ENCODE measurements at regions not wholly inside any gene's neighbourhood (a gene's known extent, or its start where the extent isn't known, plus 50 kb on each side); places are given as distances from the start of the nearest gene placed in this dataset.

DNA sequence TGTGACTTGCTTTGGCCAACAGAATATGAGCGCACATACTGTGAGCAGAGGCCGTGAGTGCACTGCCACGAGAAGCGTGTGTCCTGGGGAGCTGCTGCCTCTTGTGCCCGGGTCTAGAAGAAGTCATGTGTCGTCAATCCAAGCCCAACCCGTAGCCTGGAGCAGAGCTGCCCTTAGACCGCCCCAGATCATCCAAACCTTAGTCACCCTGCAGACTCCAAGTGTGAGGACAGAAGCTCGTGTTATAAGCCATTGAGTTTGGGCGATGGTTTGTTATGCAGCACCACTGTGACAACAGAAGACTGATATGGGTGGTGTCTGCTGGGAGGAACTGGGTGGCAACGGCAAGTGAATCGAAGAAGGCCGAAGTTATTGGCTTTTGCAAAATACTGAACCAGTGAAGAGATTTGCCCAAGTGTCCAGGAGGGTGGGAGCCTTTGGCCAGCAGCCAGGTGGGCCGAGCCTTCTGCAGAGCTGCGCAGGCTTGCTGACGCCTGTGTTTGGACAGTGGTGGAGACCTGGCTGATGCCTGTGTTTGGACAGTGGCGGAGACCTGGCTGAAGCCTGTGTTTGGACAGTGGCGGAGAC, 101.3 kb upstream of the SULF2 start (continued):
- TF ChIP-seq, protein P1, sequence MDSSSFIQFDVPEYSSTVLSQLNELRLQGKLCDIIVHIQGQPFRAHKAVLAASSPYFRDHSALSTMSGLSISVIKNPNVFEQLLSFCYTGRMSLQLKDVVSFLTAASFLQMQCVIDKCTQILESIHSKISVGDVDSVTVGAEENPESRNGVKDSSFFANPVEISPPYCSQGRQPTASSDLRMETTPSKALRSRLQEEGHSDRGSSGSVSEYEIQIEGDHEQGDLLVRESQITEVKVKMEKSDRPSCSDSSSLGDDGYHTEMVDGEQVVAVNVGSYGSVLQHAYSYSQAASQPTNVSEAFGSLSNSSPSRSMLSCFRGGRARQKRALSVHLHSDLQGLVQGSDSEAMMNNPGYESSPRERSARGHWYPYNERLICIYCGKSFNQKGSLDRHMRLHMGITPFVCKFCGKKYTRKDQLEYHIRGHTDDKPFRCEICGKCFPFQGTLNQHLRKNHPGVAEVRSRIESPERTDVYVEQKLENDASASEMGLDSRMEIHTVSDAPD (CRISPR knock-in tag; IDR thresholded peaks at IDR 0.05), result 0 out of 2 replicates have a peak, but pooled peaks have one; percentile 63
- TF ChIP-seq, protein P2, sequence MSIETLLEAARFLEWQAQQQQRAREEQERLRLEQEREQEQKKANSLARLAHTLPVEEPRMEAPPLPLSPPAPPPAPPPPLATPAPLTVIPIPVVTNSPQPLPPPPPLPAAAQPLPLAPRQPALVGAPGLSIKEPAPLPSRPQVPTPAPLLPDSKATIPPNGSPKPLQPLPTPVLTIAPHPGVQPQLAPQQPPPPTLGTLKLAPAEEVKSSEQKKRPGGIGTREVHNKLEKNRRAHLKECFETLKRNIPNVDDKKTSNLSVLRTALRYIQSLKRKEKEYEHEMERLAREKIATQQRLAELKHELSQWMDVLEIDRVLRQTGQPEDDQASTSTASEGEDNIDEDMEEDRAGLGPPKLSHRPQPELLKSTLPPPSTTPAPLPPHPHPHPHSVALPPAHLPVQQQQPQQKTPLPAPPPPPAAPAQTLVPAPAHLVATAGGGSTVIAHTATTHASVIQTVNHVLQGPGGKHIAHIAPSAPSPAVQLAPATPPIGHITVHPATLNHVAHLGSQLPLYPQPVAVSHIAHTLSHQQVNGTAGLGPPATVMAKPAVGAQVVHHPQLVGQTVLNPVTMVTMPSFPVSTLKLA (IDR thresholded peaks at IDR 0.05), result no peak
- TF ChIP-seq ZNF563 (CRISPR knock-in tag; IDR thresholded peaks at IDR 0.05) (no peak), NKX3-1 (CRISPR knock-in tag; IDR thresholded peaks at IDR 0.05) (no peak), ZNF3 (CRISPR knock-in tag; IDR thresholded peaks at IDR 0.05) (no peak), ZNF441 (CRISPR knock-in tag; IDR thresholded peaks at IDR 0.05; ENCODE audit: borderline replicate concordance) (no peak), KDM5A (IDR thresholded peaks at IDR 0.05; ENCODE audit: borderline replicate concordance, low read length) (no peak), HDAC1 (CRISPR knock-in tag; IDR thresholded peaks at IDR 0.05) (peak; percentile 31; the same call in 1 of the 2 replicates), ZSCAN29 (CRISPR knock-in tag; conservative IDR thresholded peaks at IDR 0.05) (no peak), SSRP1 (CRISPR knock-in tag; IDR thresholded peaks at IDR 0.05) (no peak), ZNF720 (CRISPR knock-in tag; IDR thresholded peaks at IDR 0.05) (no peak)
- TF ChIP-seq, protein P3, sequence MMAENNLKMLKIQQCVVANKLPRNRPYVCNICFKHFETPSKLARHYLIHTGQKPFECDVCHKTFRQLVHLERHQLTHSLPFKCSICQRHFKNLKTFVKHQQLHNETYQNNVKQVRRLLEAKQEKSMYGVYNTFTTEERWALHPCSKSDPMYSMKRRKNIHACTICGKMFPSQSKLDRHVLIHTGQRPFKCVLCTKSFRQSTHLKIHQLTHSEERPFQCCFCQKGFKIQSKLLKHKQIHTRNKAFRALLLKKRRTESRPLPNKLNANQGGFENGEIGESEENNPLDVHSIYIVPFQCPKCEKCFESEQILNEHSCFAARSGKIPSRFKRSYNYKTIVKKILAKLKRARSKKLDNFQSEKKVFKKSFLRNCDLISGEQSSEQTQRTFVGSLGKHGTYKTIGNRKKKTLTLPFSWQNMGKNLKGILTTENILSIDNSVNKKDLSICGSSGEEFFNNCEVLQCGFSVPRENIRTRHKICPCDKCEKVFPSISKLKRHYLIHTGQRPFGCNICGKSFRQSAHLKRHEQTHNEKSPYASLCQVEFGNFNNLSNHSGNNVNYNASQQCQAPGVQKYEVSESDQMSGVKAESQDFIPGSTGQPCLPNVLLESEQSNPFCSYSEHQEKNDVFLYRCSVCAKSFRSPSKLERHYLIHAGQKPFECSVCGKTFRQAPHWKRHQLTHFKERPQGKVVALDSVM (CRISPR knock-in tag; IDR thresholded peaks at IDR 0.05), result no peak
- TF ChIP-seq, protein P4, sequence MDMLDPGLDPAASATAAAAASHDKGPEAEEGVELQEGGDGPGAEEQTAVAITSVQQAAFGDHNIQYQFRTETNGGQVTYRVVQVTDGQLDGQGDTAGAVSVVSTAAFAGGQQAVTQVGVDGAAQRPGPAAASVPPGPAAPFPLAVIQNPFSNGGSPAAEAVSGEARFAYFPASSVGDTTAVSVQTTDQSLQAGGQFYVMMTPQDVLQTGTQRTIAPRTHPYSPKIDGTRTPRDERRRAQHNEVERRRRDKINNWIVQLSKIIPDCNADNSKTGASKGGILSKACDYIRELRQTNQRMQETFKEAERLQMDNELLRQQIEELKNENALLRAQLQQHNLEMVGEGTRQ (IDR thresholded peaks at IDR 0.05; ENCODE audit: low read depth, low read length), result no peak
- TF ChIP-seq, protein P4 (CRISPR knock-in tag; IDR thresholded peaks at IDR 0.05; ENCODE audit: borderline replicate concordance), result peak; percentile 69; the same call in 1 of the 2 replicates
- TF ChIP-seq, protein P5, sequence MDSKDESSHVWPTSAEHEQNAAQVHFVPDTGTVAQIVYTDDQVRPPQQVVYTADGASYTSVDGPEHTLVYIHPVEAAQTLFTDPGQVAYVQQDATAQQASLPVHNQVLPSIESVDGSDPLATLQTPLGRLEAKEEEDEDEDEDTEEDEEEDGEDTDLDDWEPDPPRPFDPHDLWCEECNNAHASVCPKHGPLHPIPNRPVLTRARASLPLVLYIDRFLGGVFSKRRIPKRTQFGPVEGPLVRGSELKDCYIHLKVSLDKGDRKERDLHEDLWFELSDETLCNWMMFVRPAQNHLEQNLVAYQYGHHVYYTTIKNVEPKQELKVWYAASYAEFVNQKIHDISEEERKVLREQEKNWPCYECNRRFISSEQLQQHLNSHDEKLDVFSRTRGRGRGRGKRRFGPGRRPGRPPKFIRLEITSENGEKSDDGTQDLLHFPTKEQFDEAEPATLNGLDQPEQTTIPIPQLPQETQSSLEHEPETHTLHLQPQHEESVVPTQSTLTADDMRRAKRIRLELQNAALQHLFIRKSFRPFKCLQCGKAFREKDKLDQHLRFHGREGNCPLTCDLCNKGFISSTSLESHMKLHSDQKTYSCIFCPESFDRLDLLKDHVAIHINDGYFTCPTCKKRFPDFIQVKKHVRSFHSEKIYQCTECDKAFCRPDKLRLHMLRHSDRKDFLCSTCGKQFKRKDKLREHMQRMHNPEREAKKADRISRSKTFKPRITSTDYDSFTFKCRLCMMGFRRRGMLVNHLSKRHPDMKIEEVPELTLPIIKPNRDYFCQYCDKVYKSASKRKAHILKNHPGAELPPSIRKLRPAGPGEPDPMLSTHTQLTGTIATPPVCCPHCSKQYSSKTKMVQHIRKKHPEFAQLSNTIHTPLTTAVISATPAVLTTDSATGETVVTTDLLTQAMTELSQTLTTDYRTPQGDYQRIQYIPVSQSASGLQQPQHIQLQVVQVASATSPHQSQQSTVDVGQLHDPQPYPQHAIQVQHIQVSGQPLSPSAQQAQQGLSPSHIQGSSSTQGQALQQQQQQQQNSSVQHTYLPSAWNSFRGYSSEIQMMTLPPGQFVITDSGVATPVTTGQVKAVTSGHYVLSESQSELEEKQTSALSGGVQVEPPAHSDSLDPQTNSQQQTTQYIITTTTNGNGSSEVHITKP (CRISPR knock-in tag; IDR thresholded peaks at IDR 0.05; ENCODE audit: low read depth), result peak; percentile 86
